ENCODE measurements at regions not wholly inside any gene's neighbourhood (a gene's known extent, or its start where the extent isn't known, plus 50 kb on each side); places are given as distances from the start of the nearest gene placed in this dataset.

- H3K4me1 ChIP-seq = no peaks in the 10 kb centered on the region
- no peak overlapping the region for H3K4me3 ChIP-seq
- H3K27ac ChIP-seq = no peak overlapping the region
- WGBS, 5 donors = 37 to 58% (median 53%) methylated on average over 2 of the region's 2 CpGs
- TF ChIP-seq EP300 (IDR thresholded peaks at IDR 0.05) (no peak), POLR2A (IDR thresholded peaks at IDR 0.05) (no peak), CTCF (IDR thresholded peaks at IDR 0.05) (no peak)
- intact Hi-C loops (cut with DNase I; ENCODE audit: low total_unique reads) = no loop called here
- peaks cover 0 to 17% (median 5%) of the 10 kb centered on the region in 3 donors for H3K27me3 ChIP-seq
- no peaks in the 10 kb centered on the region for H3K36me3 ChIP-seq
- no peaks in the 10 kb centered on the region for H3K9me3 ChIP-seq
- no peak for DNase-seq
These were observed 138.7 kb downstream of the FAM204A start for GRCh38 chr10:118203461-118203860.

DNA sequence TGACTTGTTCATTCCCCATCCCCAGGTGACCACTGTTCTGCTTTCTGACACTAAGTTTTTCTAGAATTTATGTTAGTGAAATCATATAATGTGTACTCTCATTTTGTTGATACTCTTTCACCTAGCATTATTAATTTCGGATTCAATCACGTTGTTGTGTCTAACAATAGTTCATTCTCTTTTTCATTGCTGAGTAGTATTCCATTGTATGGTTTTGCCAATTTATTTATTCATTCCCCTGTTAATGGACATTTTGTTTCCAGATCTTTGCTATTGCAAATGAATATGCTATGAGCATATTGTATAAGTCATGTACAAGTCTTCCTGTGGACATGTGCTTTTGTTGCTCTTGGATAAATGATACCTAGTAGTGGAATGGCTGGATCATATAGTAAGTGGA lies 146.4 kb downstream of the FAM204A start:
- Histone ChIP-seq H3K36me3 (no peaks in the 10 kb centered on the region), H3K9me3 (no peaks in the 10 kb centered on the region), H3K27ac (no peak overlapping the region), H3K27me3 (no peaks in the 10 kb centered on the region), H3K4me3 (no peak overlapping the region), H3K4me1 (no peaks in the 10 kb centered on the region)
- intact Hi-C loops (cut with DNase I; ENCODE audit: low total_unique reads) = no loop called here
- no peak for TF ChIP-seq EP300 (IDR thresholded peaks at IDR 0.05)
- TF ChIP-seq POLR2A (IDR thresholded peaks at IDR 0.05) = no peak
- no peak for TF ChIP-seq CTCF (IDR thresholded peaks at IDR 0.05)
- TF ChIP-seq POLR2AphosphoS5 (IDR thresholded peaks at IDR 0.05) = no peak
- DNase-seq = no peak
- 34 to 78% (median 62%) methylated on average over 2 of the region's 2 CpGs for WGBS, 5 donors

DNA sequence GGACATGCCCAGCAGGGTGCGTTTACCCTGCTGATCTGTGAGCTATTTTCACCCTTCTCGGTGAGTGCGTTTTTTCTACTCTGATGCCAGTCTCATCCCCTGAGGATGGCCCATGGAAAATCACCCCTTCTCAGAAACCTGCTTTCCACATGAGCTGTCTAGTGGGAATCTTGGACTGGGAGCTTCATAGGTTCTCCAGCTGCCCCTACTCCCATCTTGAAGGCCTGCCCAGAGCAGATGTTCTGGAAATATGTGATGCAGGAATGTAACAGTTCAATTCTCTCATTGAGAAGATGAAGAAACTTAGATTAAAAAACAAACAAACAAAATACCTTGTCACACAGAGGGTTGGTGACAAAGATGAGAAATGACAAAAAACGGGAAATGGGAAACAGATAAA lies 146.9 kb upstream of the RAB11FIP2 start:
- H3K27me3 ChIP-seq = no peaks in the 10 kb centered on the region
- H3K4me3 ChIP-seq = no peak overlapping the region
- 63 to 77% (median 76%) methylated on average over 4 of the region's 4 CpGs for WGBS, 5 donors
- H3K4me1 ChIP-seq = no peaks in the 10 kb centered on the region
- H3K36me3 ChIP-seq = no peaks in the 10 kb centered on the region
- intact Hi-C loops (cut with DNase I; ENCODE audit: low total_unique reads) = no loop called here
- H3K27ac ChIP-seq = no peak overlapping the region
- no peak for DNase-seq
- no peaks in the 10 kb centered on the region for H3K9me3 ChIP-seq
- no peak for TF ChIP-seq POLR2AphosphoS5 (IDR thresholded peaks at IDR 0.05)
- TF ChIP-seq EP300 (IDR thresholded peaks at IDR 0.05) = no peak
- no peak for TF ChIP-seq CTCF (IDR thresholded peaks at IDR 0.05)
- TF ChIP-seq POLR2A (IDR thresholded peaks at IDR 0.05) = no peak

GRCh38 chr10:118181021-118181420 lies 134.3 kb upstream of the RAB11FIP2 start:
- H3K36me3 ChIP-seq = no peaks in the 10 kb centered on the region
- intact Hi-C loops (cut with DNase I; ENCODE audit: low total_unique reads) = no loop called here
- WGBS, 5 donors = 73 to 89% (median 83%) methylated on average over 1 of the region's 1 CpG
- H3K4me1 ChIP-seq = no peaks in the 10 kb centered on the region
- no peak overlapping the region for H3K4me3 ChIP-seq
- TF ChIP-seq POLR2AphosphoS5 (IDR thresholded peaks at IDR 0.05) (no peak), EP300 (IDR thresholded peaks at IDR 0.05) (no peak), CTCF (IDR thresholded peaks at IDR 0.05) (no peak), POLR2A (IDR thresholded peaks at IDR 0.05) (no peak)
- peaks cover 0 to 10% (median 3%) of the 10 kb centered on the region in 4 donors for H3K9me3 ChIP-seq
- H3K27ac ChIP-seq = no peak overlapping the region
- DNase-seq = no peak
- no peaks in the 10 kb centered on the region for H3K27me3 ChIP-seq

All from stomach (tissue), 8 donors.